Ishikawa (cell line): ENCODE measurements at regions not wholly inside any gene's neighbourhood (a gene's known extent, or its start where the extent isn't known, plus 50 kb on each side); places are given as distances from the start of the nearest gene placed in this dataset.

Source experiments
- CEBPB ChIP-seq: IDR thresholded peaks from 2 replicates; pipeline ENCODE4 v1.6.1; 2012
- CREB1 ChIP-seq: IDR thresholded peaks from 2 replicates; pipeline ENCODE4 v1.6.1; 2012; ENCODE audit warnings: low read depth
- EGR1 ChIP-seq: IDR thresholded peaks from 2 replicates; pipeline ENCODE4 v1.6.1; 2012
- EP300 ChIP-seq: IDR thresholded peaks from 2 replicates; pipeline ENCODE4 v1.6.1; 2012; ENCODE audit warnings: borderline replicate concordance
- FOXM1 ChIP-seq: IDR thresholded peaks from 2 replicates; pipeline ENCODE4 v1.6.1; 2012; ENCODE audit warnings: low read depth, borderline replicate concordance
- MAX ChIP-seq: IDR thresholded peaks from 2 replicates; pipeline ENCODE4 v1.6.1; 2012
- NFIC ChIP-seq: IDR thresholded peaks from 2 replicates; pipeline ENCODE4 v1.6.1; 2012
- RAD21 ChIP-seq: IDR thresholded peaks from 2 replicates; pipeline ENCODE4 v1.6.1; 2012; ENCODE audit warnings: low read depth
- REST ChIP-seq: IDR thresholded peaks from 2 replicates; pipeline ENCODE4 v1.6.1; 2012; ENCODE audit warnings: low read depth, mild to moderate bottlenecking
- TAF1 ChIP-seq: IDR thresholded peaks from 2 replicates; pipeline ENCODE4 v1.6.1; 2012; ENCODE audit warnings: low read depth, mild to moderate bottlenecking
- TCF12 ChIP-seq: IDR thresholded peaks from 2 replicates; pipeline ENCODE4 v1.6.1; 2012; ENCODE audit warnings: low read depth
- TEAD4 ChIP-seq: IDR thresholded peaks from 2 replicates; pipeline ENCODE4 v1.6.1; 2012
- USF1 ChIP-seq: IDR thresholded peaks from 2 replicates; pipeline ENCODE4 v1.6.1; 2012
- YY1 ChIP-seq: IDR thresholded peaks from 2 replicates; pipeline ENCODE4 v1.6.1; 2012; ENCODE audit warnings: low read depth
- ZBTB7A ChIP-seq: IDR thresholded peaks from 2 replicates; pipeline ENCODE4 v1.6.1; 2012; ENCODE audit warnings: low read depth

- no peak for TF ChIP-seq REST
These were observed 314.3 kb upstream of the HTR2A start for GRCh38 chr13:47211106-47211505.

GRCh38 chr13:47206111-47206510 lies 309.3 kb upstream of the HTR2A start:
- no peak for TF ChIP-seq TAF1

GRCh38 chr13:47190696-47191305 lies 293.9 kb upstream of the HTR2A start:
- TF ChIP-seq FOXM1 (no peak), TCF12 (no peak), CREB1 (no peak), USF1 (no peak), CEBPB (no peak), TAF1 (no peak), NFIC (no peak), RAD21 (no peak), MAX (no peak)

- TF ChIP-seq EP300, result no peak
- no peak for TF ChIP-seq FOXM1
- no peak for TF ChIP-seq CEBPB
- TF ChIP-seq EGR1, result no peak
- no peak for TF ChIP-seq CREB1
- no peak for TF ChIP-seq RAD21
- no peak for TF ChIP-seq ZBTB7A
- no peak for TF ChIP-seq TCF12
These were observed 291.9 kb upstream of the HTR2A start for GRCh38 chr13:47188802-47189201.

- no peak for TF ChIP-seq EGR1
- TF ChIP-seq ZBTB7A, result no peak
- TF ChIP-seq TAF1, result no peak
- no peak for TF ChIP-seq RAD21
- no peak for TF ChIP-seq NFIC
- no peak for TF ChIP-seq TEAD4
- TF ChIP-seq USF1, result no peak
- no peak for TF ChIP-seq YY1
- no peak for TF ChIP-seq CREB1
- no peak for TF ChIP-seq FOXM1
- TF ChIP-seq REST, result no peak
- TF ChIP-seq EP300, result no peak
- no peak for TF ChIP-seq CEBPB
- TF ChIP-seq TCF12, result no peak
- no peak for TF ChIP-seq MAX
These were observed 289.6 kb upstream of the HTR2A start for GRCh38 chr13:47186471-47186870.

- TF ChIP-seq MAX (no peak), TCF12 (no peak)
These were observed 287.5 kb upstream of the HTR2A start for GRCh38 chr13:47184321-47184720.

- TF ChIP-seq EP300 (no peak), EGR1 (no peak), YY1 (no peak), MAX (no peak), REST (no peak), RAD21 (no peak)
These were observed 282.5 kb upstream of the HTR2A start for GRCh38 chr13:47179321-47179720.
